Activated naive CD4-positive, alpha-beta T cell treated with anti-CD3 and anti-CD28 coated beads, Interleukin-2, amount 50 U/mL, for 72 hours (primary cell): ENCODE measurements at regions not wholly inside any gene's neighbourhood (a gene's known extent, or its start where the extent isn't known, plus 50 kb on each side); places are given as distances from the start of the nearest gene placed in this dataset.

Source experiments
- ATAC-seq, 2 donors: fragments of 150-1000 bp; cut with Tn5 transposase; 2 replicates each; pipeline ENCODE4 v1.10.0; 2021; ENCODE audit warnings: mild to moderate bottlenecking in 2 of 2, moderate library complexity in 2 of 2
- DNase-seq, 2 donors: peaks; one replicate each; pipeline ENCODE4 v3.0.0; 2021 to 2022; ENCODE audit warnings: low spot score in 2 of 2
- H3K27ac Mint-ChIP-seq, 2 donors: one replicate each; pipeline ENCODE4 v1.8.0; 2022; ENCODE audit warnings: mild to moderate bottlenecking in 2 of 2, mixed read lengths in 2 of 2
- H3K36me3 Mint-ChIP-seq, 2 donors: one replicate each; pipeline ENCODE4 v1.8.0; 2022; ENCODE audit warnings: mixed read lengths in 2 of 2
- H3K9me3 Mint-ChIP-seq, 2 donors: one replicate each; pipeline ENCODE4 v1.8.0; 2022; ENCODE audit warnings: mixed read lengths in 2 of 2

DNA sequence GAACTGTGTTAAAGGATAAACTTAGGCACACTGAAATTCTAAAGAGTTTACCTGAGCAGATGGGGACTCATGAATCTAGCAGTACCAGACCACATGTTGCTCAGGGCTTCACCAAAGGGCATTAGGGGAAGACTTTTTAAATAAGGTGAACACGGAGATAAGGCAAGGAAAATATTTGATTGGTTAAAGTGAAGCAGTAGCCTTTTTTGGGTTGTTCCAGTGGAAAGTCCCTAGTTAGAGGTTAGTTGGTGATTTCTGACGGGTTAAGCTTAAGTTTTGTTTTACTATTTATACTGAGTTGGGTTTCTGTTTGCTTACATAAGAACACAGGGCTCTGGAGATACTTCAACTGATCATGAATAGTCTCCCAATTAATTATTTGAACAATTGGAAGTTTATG is 722.5 kb downstream of the SOCS6 start:
- H3K27ac Mint-ChIP-seq, result no peak overlapping the region
- H3K9me3 Mint-ChIP-seq, result peaks cover 0 to 5% of the 10 kb centered on the region in 2 donors
- no peaks in the 10 kb centered on the region for H3K36me3 Mint-ChIP-seq
- DNase-seq (no peak), ATAC-seq (no peak)

DNA sequence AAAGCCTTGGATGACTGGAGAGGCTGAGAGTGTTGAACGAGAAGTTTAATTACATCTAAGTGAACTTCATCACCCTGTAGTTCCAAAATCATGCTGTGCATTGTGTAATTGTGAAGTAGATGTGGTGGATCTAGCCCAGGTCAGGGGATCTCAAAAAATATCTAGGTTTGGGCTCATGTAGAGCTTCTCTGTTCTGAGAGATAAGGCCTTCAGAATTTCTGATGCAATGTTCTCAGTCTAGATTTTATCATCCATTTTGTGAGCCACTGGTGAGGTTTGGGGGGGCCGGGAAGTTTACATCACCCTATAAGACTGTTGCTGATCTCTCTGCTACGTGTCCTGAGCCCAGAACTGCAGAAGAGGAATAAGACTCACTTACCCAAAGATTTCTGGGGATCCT is 719.4 kb downstream of the SOCS6 start:
- Mint-ChIP-seq H3K9me3 (peaks cover 3 to 14% of the 10 kb centered on the region in 2 donors), H3K36me3 (no peaks in the 10 kb centered on the region), H3K27ac (no peak overlapping the region)
- ATAC-seq (no peak), DNase-seq (no peak)

DNA sequence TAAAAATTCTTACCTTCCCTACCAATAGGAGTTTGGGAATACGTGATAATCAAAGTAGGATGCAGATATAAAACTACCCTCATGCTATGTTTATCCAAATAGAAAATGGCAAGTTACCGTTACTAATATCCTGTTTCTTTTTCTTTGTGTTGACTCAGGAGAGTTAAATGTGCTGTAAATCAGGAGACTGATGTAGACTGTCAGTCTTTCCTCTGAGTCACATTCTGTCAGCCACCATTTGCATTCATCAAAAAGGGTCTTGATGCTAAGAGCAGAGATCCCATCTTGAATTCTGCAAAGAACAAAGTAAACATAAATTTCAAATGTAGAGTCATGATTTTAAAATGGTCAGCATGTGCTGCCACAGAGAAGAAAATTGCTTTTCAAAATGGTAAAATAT is 712.8 kb downstream of the SOCS6 start:
- H3K9me3 Mint-ChIP-seq, result peaks cover 3 to 12% of the 10 kb centered on the region in 2 donors
- ATAC-seq, result no peak

DNA sequence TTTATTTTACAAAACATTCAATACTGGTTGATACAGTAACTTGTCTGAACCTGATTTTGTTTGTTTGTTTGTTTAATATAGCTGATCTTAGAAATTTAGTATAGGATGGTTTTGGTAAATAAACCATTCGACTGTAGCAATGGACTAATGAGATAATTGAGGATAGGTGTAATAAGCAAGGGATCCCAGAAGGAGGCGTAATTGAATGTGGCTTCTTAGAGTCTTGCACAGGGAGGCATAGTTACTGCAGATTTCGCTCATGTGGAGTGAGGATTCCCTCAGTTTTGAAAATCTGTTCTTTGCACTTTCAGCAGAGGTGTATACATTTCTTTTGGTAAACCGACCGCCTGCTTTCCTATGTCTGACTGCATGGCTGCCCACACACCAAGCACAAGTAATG is 709.6 kb downstream of the SOCS6 start:
- no peaks in the 10 kb centered on the region for H3K36me3 Mint-ChIP-seq
- H3K9me3 Mint-ChIP-seq, result peaks cover 0 to 19% of the 10 kb centered on the region in 2 donors
- DNase-seq (no peak), ATAC-seq (no peak)
- no peak overlapping the region for H3K27ac Mint-ChIP-seq

More for the DNA sequence above, 712.8 kb downstream of the SOCS6 start:
- DNase-seq, result no peak
- no peak overlapping the region for H3K27ac Mint-ChIP-seq
- H3K36me3 Mint-ChIP-seq, result no peaks in the 10 kb centered on the region

DNA sequence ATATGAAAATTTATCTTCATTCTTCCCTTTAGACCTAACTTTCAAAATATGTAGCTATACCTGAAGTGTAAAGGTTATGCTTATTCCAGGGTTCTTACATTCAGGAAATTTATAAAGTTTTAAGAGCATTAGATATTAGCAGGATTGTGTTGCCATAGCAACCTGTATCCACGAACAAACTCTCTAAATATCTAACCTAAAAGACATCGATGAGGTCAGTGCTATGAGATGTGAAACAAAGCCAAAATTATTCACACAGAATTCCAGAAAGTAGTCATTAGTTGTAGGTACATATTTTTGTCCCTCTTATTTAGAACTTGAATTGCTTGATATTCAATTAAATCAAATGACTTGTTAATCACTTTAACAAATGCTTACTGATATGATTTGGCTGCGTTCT is 705.3 kb downstream of the SOCS6 start:
- DNase-seq (no peak), ATAC-seq (no peak)
- no peak overlapping the region for H3K27ac Mint-ChIP-seq
- H3K9me3 Mint-ChIP-seq, result peaks cover 0 to 19% of the 10 kb centered on the region in 2 donors
- no peaks in the 10 kb centered on the region for H3K36me3 Mint-ChIP-seq

DNA sequence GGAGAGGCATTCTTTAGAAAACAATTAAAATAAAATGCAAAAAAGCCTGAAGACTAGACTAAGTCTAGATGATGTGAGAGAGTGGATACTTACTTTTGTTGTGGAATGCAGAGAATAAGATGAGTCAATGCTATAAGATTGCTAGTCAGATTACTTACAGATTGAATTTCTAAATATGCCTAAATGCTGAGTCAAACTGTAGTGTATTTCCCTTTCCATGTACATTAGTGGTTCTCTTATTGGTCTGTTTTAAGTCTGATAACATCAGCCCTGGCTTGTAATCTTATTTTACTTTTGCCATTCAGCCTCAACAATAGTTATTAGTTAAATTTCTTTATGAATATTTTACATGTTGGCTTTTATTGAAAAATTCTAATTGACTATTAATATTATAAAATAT is 702.7 kb downstream of the SOCS6 start:
- ATAC-seq, result no peak

DNA sequence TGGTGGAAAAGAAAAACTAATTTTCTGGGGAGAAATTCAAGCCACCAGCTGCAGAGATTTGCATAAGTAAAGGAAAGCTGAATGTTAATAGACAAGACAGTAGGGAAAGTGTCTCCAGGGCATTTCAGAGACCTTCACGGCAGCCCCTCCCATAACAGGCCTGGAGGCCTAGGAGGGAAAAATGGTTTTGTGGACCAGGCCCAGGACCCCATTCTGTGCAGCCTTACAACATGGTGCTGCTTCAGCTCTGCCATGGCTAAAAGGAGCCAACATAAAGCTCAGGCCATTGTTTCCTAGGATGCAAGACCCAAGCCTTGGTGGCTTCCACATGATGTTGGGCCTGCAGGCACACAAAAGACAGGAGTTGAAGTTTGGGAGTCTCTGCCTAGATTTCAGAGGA is 697.1 kb downstream of the SOCS6 start:
- Mint-ChIP-seq H3K9me3 (peaks cover 21 to 44% of the 10 kb centered on the region in 2 donors), H3K27ac (no peak overlapping the region), H3K36me3 (peaks cover 12 to 27% of the 10 kb centered on the region in 2 donors)
- DNase-seq (no peak), ATAC-seq (no peak)

More for the DNA sequence above, 702.7 kb downstream of the SOCS6 start:
- DNase-seq, result no peak
- H3K9me3 Mint-ChIP-seq, result peaks cover 9 to 32% of the 10 kb centered on the region in 2 donors
- peaks cover 0 to 8% of the 10 kb centered on the region in 2 donors for H3K36me3 Mint-ChIP-seq
- no peak overlapping the region for H3K27ac Mint-ChIP-seq

DNA sequence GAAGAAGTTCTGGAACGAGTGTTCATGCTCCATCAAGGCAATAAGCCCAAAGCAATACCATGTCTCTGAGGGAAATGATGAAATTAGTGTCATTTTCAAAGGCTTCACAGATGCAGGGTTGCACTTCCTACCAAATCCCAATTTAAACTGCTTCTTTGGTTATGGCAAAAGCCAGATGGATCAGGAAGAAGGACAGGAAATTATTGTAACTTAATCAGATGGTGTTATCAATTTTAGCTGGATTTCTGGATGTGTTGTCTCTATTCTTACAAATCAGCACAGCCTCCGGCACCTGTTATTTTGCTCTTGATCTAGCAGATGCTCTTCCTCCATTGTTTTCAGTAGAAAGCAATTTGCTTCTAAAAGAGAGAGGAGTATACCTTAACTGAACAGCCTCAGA is 693.4 kb downstream of the SOCS6 start:
- H3K36me3 Mint-ChIP-seq, result peaks cover 12 to 26% of the 10 kb centered on the region in 2 donors
- peaks cover 18 to 33% of the 10 kb centered on the region in 2 donors for H3K9me3 Mint-ChIP-seq
- ATAC-seq, result no peak
- H3K27ac Mint-ChIP-seq, result no peak overlapping the region
- DNase-seq, result no peak

DNA sequence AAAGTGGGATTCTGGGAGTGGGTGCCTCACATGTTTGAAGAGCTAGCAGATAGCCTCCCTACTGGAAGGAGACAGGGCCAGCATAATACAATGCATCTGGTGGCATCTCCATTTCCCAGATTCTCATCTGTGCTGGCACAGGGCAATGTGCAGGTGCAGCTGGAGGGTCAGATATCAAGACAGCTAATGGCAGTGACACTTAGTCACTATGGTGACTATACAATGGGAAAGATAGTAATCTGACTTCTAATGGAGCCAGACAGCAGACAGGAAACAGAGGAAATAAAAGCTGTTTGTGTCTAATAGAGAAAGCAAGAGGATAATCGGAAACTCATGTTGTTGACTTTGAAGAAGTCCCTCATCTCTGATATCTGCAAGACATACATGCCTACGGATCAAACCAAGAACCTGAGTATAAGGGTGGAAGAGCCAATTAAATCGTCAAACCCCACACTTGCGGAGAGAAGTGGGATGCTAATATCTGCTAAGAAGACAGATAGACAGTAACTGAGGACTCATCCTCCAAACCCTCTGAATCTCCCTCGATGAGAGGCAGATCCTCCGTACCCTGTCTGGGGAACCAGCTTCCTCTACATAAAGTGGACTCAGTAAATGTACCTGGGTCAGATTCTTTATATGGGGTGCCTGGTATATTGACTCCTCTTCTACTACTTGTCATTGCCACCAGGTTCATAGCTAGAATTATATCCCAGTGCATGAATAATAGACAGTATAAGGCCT is 692.7 kb downstream of the SOCS6 start:
- DNase-seq, result no peak
- Mint-ChIP-seq H3K27ac (no peak overlapping the region), H3K9me3 (peaks cover 12 to 27% of the 10 kb centered on the region in 2 donors), H3K36me3 (peaks cover 12 to 19% of the 10 kb centered on the region in 2 donors)
- ATAC-seq, result no peak

DNA sequence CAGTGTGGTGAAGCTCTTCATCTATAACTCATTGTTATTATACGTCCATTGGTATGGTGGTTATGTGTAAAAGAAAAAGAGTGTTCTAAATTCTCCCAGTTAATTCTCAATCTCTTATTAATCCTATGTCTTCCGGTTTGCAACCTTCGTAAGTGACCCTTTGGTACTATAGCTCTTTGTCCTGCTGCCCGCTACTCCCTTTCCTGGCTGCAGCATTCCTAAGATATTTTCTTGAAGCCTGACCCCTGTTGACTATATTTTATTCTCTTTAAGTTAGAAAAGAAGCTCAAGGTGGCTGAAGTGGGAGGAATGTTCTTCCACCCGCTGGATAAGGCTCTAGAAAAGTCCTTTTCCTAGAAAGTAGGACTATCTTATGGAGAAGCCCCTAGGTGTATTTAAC is 684.8 kb downstream of the SOCS6 start:
- ATAC-seq, result no peak
- no peak overlapping the region for H3K27ac Mint-ChIP-seq
- H3K36me3 Mint-ChIP-seq, result peaks cover 0 to 6% of the 10 kb centered on the region in 2 donors
- H3K9me3 Mint-ChIP-seq, result peaks cover 6% of the 10 kb centered on the region in 2 donors
- no peak for DNase-seq

DNA sequence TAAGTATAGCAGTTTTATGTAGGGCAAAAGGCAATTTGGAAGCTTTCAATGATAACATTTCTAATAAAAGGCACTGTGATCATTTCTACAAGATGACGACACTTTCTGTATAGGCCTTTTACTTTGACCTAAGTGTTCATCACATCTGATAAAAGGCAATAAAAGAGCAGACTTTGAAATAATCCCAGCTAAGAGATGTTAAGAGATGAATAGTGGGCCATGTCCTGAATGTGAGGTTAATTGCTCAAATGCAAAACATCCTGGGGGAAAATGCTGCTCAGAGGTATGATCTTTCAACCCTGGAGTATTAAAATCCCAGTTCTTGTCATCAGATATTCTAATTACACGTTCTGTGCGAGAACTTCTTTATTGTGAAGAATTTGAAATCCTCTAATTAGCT is 677.6 kb downstream of the SOCS6 start:
- Mint-ChIP-seq H3K27ac (no peak overlapping the region), H3K9me3 (peaks cover under 1% of the 10 kb centered on the region in 2 donors), H3K36me3 (peaks cover 0 to under 1% of the 10 kb centered on the region in 2 donors)
- no peak for DNase-seq
- ATAC-seq, result no peak

DNA sequence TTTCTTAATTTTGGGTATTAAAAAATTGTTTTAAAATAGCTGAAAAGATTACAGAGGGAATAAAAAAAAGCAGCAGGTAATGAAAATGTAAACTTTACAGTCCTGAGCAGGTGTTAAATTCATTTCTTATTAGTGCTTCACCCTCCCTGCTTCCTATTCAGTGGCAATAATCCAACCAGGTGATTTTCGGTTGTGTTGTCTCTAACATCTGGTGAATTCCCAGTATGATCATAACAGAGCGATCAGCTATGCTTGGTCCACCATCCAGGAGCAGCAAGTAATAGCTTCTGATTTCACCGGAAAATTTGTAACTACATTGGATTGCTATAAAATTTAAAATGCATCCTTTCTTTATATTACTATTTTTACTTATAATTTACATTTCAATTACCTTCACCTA is 673.1 kb downstream of the SOCS6 start:
- Mint-ChIP-seq H3K36me3 (no peaks in the 10 kb centered on the region), H3K27ac (no peak overlapping the region), H3K9me3 (no peaks in the 10 kb centered on the region)
- ATAC-seq (no peak), DNase-seq (no peak)

DNA sequence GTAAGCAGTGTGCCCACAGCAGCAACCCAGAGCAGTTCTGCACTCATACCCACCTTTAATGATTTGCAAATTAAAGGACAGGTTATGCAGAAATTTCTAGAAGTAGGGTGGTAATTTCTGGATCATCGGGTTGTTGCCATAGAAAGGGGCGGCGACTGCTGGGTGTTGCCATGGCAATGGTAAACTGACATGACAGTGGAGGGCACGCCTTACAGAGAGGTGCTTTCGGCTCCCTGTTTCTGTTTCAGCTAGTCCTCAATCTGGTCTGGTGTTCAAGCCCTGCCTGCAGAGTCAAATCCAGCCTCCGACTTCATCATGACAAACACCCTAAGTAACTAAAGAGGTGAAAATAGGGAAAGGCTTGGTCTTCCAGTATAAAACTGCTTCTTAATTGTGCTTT is 667.7 kb downstream of the SOCS6 start:
- ATAC-seq (no peak), DNase-seq (no peak)
- Mint-ChIP-seq H3K27ac (no peak overlapping the region), H3K36me3 (no peaks in the 10 kb centered on the region), H3K9me3 (peaks cover 0 to 4% of the 10 kb centered on the region in 2 donors)

DNA sequence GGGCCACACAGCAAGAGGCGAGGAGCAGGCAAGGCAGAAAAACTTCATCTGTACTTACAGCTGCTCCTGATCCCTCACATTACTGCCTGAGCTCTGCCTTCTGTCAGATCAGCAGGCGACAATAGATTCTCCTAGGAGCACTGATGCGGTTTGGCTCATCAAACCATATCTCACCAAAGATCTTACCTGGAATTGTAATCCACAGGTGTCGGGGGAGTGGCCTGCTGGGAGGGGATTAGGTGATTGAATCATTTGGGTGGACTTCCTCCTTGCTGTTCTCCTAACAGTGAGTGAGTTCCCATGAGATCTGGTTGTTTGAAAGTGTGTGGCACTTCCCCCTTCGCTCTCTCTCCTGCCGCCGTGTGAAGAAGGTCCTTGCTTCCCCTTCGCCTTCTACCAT is 647.3 kb downstream of the SOCS6 start:
- DNase-seq (no peak), ATAC-seq (no peak)
- H3K36me3 Mint-ChIP-seq, result no peaks in the 10 kb centered on the region
- no peak overlapping the region for H3K27ac Mint-ChIP-seq
- peaks cover 0 to 4% of the 10 kb centered on the region in 2 donors for H3K9me3 Mint-ChIP-seq

DNA sequence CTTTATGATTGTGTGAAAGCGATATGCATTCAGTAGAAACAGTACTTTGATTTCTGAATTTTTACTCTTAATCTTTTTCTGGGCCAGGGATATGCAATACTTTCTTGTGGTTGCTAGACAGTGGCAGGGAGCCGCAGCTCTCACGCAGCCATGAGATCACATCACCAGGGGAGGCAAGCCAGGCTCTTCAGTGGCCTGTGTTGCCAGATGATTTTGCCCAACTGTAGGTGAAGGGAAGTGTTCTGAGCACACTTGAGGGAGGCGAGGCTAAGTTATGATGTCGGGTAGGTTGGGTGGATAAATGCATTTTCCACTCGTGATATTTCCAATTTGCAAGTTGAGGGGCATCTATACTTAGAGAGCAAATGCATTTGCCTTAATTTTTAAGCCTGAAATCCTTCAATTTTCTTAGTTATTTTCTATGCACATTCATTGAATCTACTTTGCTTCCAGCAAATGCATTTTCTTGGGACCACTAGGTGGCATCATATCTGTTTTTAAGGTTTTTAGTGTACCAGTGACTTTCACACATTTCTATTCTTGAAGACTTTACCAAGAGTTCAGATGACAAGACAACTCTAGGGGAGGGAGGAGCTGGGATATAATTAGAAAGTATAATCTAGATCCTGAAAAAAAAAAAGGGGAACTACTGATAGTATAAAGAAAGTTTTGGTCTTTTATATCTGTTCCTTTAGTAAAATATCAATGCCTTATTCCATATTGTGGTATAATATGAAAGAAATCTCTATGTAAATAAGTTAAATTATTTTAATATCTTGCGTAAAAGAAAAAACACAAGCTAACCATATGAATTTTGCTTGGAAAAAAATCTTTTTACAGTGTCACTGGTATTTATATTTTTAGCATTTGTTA is 643.3 kb downstream of the SOCS6 start:
- Mint-ChIP-seq H3K27ac (no peak overlapping the region), H3K36me3 (no peaks in the 10 kb centered on the region), H3K9me3 (peaks cover 0 to 4% of the 10 kb centered on the region in 2 donors)
- ATAC-seq, result no peak
- no peak for DNase-seq

DNA sequence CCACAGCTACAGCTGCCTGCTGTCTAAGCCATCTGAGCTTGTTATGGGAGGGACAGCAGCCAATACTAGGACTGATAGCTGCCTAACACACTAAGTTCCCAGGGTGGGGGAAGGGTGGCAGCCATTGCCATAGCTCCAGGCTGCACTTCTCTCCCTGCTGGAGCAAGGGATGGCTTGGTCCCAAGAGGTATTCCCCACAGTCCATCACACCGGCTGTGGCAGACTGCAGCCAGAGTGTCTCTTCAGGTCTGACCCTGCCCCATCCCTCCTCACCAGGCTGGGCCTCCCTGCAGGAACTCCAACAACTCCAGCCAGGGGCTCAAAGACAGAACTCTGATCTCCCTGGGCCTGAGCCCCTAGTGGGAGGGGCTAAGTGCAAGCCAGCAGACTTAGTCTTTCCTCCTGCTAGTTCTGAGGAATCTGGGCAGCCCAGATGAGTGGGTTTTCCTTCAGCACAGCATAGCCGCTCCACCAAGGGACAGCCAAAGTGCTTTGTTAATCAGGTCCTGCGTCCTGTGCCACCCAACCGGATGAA is 632.1 kb downstream of the SOCS6 start:
- DNase-seq (no peak), ATAC-seq (no peak)
- Mint-ChIP-seq H3K9me3 (peaks cover 18 to 27% of the 10 kb centered on the region in 2 donors), H3K27ac (no peak overlapping the region), H3K36me3 (peaks cover 15 to 40% of the 10 kb centered on the region in 2 donors)

DNA sequence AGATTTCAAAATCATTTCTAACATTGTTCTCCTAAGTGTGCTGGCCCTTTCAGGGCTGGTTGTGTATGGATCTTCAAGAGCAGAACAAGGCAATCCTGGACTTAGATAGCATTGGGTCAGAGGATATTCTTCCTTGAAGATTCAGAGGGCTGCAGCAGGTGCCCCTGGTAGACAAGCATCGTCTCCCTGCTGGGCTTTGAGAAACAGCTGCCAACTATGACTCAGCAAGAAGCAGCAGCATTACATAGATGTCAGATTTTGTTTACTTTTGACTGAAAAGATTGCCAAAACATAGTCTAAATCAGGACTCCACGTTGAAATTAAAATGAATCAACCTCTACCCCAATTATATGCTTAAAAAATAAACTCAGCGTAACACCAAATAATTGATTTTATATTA is 618.8 kb downstream of the SOCS6 start:
- no peak for DNase-seq

More for the DNA sequence above, 618.8 kb downstream of the SOCS6 start:
- peaks cover 0 to 10% of the 10 kb centered on the region in 2 donors for H3K36me3 Mint-ChIP-seq
- no peak for ATAC-seq
- H3K27ac Mint-ChIP-seq, result no peak overlapping the region
- H3K9me3 Mint-ChIP-seq, result peaks cover 0 to 3% of the 10 kb centered on the region in 2 donors
